OCI-LY7 (cell line): ENCODE measurements at regions not wholly inside any gene's neighbourhood (a gene's known extent, or its start where the extent isn't known, plus 50 kb on each side); places are given as distances from the start of the nearest gene placed in this dataset.

Source experiments
- EZH2phosphoT487 ChIP-seq: fragments of 200-600 bp; sonication (generic); IDR thresholded peaks from 2 replicates; pipeline ENCODE4 v1.6.1; 2018; ENCODE audit warnings: low read depth, borderline replicate concordance, mild to moderate bottlenecking, mixed run types, antibody characterized with exemption, low read length, moderate library complexity, mixed read lengths
- TF ChIP-seq, protein P1 (sequence below): fragments of 200-600 bp; sonication (generic); conservative IDR thresholded peaks from 2 replicates; pipeline ENCODE4 v1.5.1; 2014; ENCODE audit warnings: mild to moderate bottlenecking, antibody characterized with exemption, low read length, moderate library complexity, mixed read lengths

DNA sequence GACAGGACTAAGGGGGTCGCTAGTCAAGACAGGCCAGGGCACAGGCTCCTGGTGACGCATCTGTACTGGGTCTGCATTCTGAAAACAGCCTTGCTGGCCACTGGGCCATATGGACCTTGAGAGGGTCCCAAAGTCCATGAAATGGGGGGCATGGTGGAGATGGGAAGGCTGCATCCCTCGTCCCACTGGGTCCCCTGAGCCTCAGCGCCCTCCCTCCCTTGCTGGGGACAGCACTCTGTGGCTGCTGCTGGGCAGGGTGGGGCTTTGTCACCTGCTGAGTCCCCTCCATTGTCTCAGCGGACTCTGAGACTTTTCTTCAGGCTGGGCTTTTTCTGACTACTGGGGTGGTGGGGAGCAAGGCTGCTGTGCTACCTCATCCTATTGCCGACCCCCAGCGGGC lies 205.2 kb downstream of the RHOU start:
- TF ChIP-seq, protein P1, sequence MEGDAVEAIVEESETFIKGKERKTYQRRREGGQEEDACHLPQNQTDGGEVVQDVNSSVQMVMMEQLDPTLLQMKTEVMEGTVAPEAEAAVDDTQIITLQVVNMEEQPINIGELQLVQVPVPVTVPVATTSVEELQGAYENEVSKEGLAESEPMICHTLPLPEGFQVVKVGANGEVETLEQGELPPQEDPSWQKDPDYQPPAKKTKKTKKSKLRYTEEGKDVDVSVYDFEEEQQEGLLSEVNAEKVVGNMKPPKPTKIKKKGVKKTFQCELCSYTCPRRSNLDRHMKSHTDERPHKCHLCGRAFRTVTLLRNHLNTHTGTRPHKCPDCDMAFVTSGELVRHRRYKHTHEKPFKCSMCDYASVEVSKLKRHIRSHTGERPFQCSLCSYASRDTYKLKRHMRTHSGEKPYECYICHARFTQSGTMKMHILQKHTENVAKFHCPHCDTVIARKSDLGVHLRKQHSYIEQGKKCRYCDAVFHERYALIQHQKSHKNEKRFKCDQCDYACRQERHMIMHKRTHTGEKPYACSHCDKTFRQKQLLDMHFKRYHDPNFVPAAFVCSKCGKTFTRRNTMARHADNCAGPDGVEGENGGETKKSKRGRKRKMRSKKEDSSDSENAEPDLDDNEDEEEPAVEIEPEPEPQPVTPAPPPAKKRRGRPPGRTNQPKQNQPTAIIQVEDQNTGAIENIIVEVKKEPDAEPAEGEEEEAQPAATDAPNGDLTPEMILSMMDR = no peak
- TF ChIP-seq EZH2phosphoT487 = no peak
